ENCODE measurements at regions not wholly inside any gene's neighbourhood (a gene's known extent, or its start where the extent isn't known, plus 50 kb on each side); places are given as distances from the start of the nearest gene placed in this dataset.

DNA sequence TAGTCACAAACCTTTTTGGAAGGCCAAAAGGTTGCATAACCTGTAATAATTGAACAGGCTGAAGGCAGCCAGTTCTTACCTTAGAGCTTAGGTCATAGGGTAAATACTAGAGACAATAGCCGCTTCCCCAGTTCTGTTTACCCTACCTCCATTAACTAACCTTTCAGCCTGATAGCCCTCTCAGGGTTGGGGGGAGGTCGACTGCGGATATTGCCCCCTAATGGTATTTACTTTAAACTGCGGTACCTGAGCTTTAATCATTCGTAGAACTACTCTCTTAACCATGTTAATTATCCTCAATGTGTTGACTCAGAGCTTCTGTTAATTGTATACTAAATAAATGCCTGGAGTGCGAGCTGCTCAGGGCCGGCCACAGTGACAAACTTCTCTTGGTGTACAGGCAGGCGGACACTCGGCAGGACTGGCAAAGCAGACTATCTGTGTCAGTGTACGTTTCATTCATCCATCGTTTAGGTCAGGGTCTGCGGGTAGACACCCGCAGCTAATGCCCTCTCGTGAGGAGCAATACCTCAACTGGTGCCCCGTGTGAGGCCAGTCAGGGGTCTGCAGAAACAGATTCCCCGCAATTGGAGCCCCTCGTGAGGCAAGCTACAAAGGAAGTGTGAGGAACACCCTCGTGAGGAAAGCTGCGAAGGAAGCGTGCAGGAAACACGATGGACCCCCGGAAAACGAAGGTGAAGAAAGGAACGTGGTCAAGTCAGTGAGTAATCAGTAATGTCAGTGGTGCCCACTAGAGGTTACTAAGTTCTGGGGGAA lies 115.3 kb upstream of the SCN7A start:
- TF ChIP-seq, protein P1, sequence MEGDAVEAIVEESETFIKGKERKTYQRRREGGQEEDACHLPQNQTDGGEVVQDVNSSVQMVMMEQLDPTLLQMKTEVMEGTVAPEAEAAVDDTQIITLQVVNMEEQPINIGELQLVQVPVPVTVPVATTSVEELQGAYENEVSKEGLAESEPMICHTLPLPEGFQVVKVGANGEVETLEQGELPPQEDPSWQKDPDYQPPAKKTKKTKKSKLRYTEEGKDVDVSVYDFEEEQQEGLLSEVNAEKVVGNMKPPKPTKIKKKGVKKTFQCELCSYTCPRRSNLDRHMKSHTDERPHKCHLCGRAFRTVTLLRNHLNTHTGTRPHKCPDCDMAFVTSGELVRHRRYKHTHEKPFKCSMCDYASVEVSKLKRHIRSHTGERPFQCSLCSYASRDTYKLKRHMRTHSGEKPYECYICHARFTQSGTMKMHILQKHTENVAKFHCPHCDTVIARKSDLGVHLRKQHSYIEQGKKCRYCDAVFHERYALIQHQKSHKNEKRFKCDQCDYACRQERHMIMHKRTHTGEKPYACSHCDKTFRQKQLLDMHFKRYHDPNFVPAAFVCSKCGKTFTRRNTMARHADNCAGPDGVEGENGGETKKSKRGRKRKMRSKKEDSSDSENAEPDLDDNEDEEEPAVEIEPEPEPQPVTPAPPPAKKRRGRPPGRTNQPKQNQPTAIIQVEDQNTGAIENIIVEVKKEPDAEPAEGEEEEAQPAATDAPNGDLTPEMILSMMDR (conservative IDR thresholded peaks at IDR 0.05; ENCODE audit: low read length) = 0 out of 2 replicates have a peak, but pooled peaks have one; percentile 21
- no peak for TF ChIP-seq EZH2phosphoT487 (IDR thresholded peaks at IDR 0.05; ENCODE audit: borderline replicate concordance, low read depth, low read length)
